GM23248 (cell line): ENCODE measurements at regions not wholly inside any gene's neighbourhood (a gene's known extent, or its start where the extent isn't known, plus 50 kb on each side); places are given as distances from the start of the nearest gene placed in this dataset.

ENCODE experiments used
- EZH2 ChIP-seq: fragments of 200-600 bp; sonication (generic); IDR thresholded peaks from 2 replicates; pipeline ENCODE4 v1.6.1; 2018; ENCODE audit warnings: antibody characterized with exemption, mild to moderate bottlenecking; ENCODE audit not compliant: insufficient read depth, poor library complexity, severe bottlenecking
- EZH2phosphoT487 ChIP-seq: fragments of 200-600 bp; sonication (generic); IDR thresholded peaks from 2 replicates; pipeline ENCODE4 v1.6.1; 2018; ENCODE audit warnings: antibody characterized with exemption, moderate library complexity, mild to moderate bottlenecking, low read depth; ENCODE audit not compliant: insufficient read depth

DNA sequence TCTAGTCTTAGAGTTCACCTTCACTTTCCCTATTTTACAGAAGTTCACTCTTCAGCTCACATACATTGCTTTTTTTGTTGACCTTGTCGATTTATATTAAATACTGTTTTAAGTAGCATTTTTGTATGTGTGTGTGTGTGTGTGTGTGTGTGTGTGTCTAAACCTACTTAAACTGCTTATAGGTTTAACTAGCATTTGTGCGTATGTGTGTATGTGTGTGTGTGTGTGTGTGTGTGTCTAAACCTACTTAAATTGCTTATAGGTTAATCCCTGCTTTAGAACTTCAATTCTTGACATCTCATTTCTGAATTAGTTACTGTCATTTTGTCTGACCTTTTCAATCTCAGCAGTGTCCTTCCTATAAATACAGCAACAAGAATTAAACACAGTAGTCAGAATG lies 254.8 kb upstream of the EPHA3 start:
- TF ChIP-seq EZH2 (no peak), EZH2phosphoT487 (no peak)
